ENCODE measurements at regions not wholly inside any gene's neighbourhood (a gene's known extent, or its start where the extent isn't known, plus 50 kb on each side); places are given as distances from the start of the nearest gene placed in this dataset.

DNA sequence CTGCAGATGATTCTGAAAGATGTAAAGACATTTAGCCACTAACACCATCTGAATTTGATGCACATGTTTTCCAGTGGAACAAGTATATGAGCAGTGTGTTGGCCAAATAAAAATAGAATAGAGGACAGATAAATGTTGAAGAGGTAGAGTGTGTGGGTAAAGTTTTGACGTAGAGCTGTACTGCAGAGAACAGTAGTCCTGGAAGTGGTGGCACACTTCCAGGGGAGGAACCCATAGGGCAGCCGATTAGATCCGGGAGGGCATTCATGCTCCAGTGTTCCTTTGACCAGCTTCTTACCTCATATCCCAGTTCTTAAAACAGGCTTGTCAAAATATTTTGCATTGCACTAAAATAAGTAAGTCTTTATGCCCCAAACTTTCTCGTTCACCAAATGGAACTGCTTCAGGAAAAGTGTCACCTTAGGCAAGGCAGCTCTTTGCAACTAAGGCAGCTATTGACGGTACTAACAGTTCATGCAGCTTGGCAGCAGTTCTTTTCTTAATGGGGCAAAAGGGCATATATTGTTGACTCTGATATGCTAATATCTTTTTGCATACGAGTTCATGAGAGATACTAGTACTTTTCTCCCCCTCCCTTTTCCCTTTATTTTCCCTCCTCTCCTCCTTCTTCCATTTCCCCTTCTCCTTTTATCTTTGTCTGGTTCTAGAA, 429.3 kb upstream of the AZI2 start:
- TF ChIP-seq, protein P1, sequence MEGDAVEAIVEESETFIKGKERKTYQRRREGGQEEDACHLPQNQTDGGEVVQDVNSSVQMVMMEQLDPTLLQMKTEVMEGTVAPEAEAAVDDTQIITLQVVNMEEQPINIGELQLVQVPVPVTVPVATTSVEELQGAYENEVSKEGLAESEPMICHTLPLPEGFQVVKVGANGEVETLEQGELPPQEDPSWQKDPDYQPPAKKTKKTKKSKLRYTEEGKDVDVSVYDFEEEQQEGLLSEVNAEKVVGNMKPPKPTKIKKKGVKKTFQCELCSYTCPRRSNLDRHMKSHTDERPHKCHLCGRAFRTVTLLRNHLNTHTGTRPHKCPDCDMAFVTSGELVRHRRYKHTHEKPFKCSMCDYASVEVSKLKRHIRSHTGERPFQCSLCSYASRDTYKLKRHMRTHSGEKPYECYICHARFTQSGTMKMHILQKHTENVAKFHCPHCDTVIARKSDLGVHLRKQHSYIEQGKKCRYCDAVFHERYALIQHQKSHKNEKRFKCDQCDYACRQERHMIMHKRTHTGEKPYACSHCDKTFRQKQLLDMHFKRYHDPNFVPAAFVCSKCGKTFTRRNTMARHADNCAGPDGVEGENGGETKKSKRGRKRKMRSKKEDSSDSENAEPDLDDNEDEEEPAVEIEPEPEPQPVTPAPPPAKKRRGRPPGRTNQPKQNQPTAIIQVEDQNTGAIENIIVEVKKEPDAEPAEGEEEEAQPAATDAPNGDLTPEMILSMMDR (IDR thresholded peaks at IDR 0.05; ENCODE audit: insufficient read depth, low read length, poor library complexity, severe bottlenecking), result no peak
- TF ChIP-seq EZH2phosphoT487 (conservative IDR thresholded peaks at IDR 0.05; ENCODE audit: low read length), result no peak
